ENCODE measurements at regions not wholly inside any gene's neighbourhood (a gene's known extent, or its start where the extent isn't known, plus 50 kb on each side); places are given as distances from the start of the nearest gene placed in this dataset.

- H3K27me3 ChIP-seq (ENCODE audit: control insufficient read depth, extremely low read depth, insufficient read depth, low read length), result no peaks in the 10 kb centered on the region
- dilution Hi-C loops (cut with MboI; ENCODE audit: extremely low pct_ligation_motif_present, low sequenced_read_pairs), result no loop called here
Observed at GRCh38 chr14:23751616-23752015, 115.5 kb downstream of the DHRS2 start.

DNA sequence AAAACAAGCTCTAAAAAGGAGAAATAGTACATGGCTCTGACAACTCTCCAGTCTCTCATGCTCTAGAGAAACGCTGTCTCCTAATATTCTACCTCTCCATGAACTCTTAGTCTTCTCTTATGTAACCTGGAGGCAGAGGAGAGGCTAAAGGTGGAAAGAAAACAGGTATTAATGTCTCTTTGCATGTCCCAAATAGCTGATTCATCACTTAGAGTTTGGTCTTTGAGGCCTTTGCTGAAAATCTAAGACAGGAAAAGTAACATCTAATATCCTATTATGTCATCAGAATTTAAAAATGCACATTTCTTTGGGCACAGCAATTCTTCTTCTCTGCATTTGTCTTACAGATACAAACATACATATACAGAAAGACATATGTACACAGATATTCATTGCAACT lies 127.2 kb downstream of the DHRS2 start:
- Histone ChIP-seq H3K9me1 (ENCODE audit: control insufficient read depth, extremely low read depth, insufficient read depth, low read length) (no peaks in the 10 kb centered on the region), H3K4me1 (ENCODE audit: control insufficient read depth, extremely low read depth, insufficient read depth, low read length) (no peaks in the 10 kb centered on the region), H3K4me2 (ENCODE audit: control insufficient read depth, extremely low read depth, insufficient read depth, low read depth, low read length) (no peak overlapping the region), H3K27me3 (ENCODE audit: control insufficient read depth, extremely low read depth, insufficient read depth, low read length) (no peaks in the 10 kb centered on the region), H3K9me3 (ENCODE audit: control insufficient read depth, low read depth, low read length) (no peaks in the 10 kb centered on the region), H3K9ac (ENCODE audit: control insufficient read depth, extremely low read depth, insufficient read depth, low read length) (no peak overlapping the region), H2AFZ (ENCODE audit: control insufficient read depth, low read length) (no peak overlapping the region), H3K79me2 (ENCODE audit: control insufficient read depth, insufficient read depth, low read length) (no peaks in the 10 kb centered on the region), H3K4me3 (ENCODE audit: control insufficient read depth in 2 of 3, extremely low read depth in 1 of 3, insufficient read depth in 2 of 3, low read depth in 1 of 3, low read length in 3 of 3) (no peak overlapping the region), H3K36me3 (ENCODE audit: control insufficient read depth in 2 of 2, extremely low read depth in 1 of 2, insufficient read depth in 2 of 2, low read length in 2 of 2) (no peaks in the 10 kb centered on the region), H4K20me1 (ENCODE audit: control insufficient read depth, extremely low read depth, insufficient read depth, low read length) (no peaks in the 10 kb centered on the region), H3K27ac (ENCODE audit: control insufficient read depth, insufficient read depth, low read length) (no peak overlapping the region)
- TF ChIP-seq, protein P1, sequence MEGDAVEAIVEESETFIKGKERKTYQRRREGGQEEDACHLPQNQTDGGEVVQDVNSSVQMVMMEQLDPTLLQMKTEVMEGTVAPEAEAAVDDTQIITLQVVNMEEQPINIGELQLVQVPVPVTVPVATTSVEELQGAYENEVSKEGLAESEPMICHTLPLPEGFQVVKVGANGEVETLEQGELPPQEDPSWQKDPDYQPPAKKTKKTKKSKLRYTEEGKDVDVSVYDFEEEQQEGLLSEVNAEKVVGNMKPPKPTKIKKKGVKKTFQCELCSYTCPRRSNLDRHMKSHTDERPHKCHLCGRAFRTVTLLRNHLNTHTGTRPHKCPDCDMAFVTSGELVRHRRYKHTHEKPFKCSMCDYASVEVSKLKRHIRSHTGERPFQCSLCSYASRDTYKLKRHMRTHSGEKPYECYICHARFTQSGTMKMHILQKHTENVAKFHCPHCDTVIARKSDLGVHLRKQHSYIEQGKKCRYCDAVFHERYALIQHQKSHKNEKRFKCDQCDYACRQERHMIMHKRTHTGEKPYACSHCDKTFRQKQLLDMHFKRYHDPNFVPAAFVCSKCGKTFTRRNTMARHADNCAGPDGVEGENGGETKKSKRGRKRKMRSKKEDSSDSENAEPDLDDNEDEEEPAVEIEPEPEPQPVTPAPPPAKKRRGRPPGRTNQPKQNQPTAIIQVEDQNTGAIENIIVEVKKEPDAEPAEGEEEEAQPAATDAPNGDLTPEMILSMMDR (optimal IDR thresholded peaks at IDR 0.05 in 1 of 3, IDR thresholded peaks at IDR 0.05 in 1 of 3, conservative IDR thresholded peaks at IDR 0.05 in 1 of 3; ENCODE audit: extremely low read depth in 1 of 3, insufficient read depth in 2 of 3, low read length in 3 of 3), result no peak
- TF ChIP-seq EZH2 (IDR thresholded peaks at IDR 0.05; ENCODE audit: low read length), result no peak
- dilution Hi-C loops (cut with MboI; ENCODE audit: extremely low pct_ligation_motif_present, low sequenced_read_pairs), result no loop called here
- DNase-seq (ENCODE audit: low read depth, low spot score), result no peak
- no peak for FAIRE-seq

More at GRCh38 chr14:23751616-23752015, 115.5 kb downstream of the DHRS2 start:
- Histone ChIP-seq H4K20me1 (ENCODE audit: control insufficient read depth, extremely low read depth, insufficient read depth, low read length) (no peaks in the 10 kb centered on the region), H3K4me1 (ENCODE audit: control insufficient read depth, extremely low read depth, insufficient read depth, low read length) (no peaks in the 10 kb centered on the region), H3K9ac (ENCODE audit: control insufficient read depth, extremely low read depth, insufficient read depth, low read length) (no peak overlapping the region), H3K4me3 (ENCODE audit: control insufficient read depth in 2 of 3, extremely low read depth in 1 of 3, insufficient read depth in 2 of 3, low read depth in 1 of 3, low read length in 3 of 3) (no peak overlapping the region), H3K27ac (ENCODE audit: control insufficient read depth, insufficient read depth, low read length) (no peak overlapping the region), H3K36me3 (ENCODE audit: control insufficient read depth in 2 of 2, extremely low read depth in 1 of 2, insufficient read depth in 2 of 2, low read length in 2 of 2) (no peaks in the 10 kb centered on the region), H3K79me2 (ENCODE audit: control insufficient read depth, insufficient read depth, low read length) (no peaks in the 10 kb centered on the region), H2AFZ (ENCODE audit: control insufficient read depth, low read length) (no peak overlapping the region), H3K9me1 (ENCODE audit: control insufficient read depth, extremely low read depth, insufficient read depth, low read length) (no peaks in the 10 kb centered on the region), H3K9me3 (ENCODE audit: control insufficient read depth, low read depth, low read length) (no peaks in the 10 kb centered on the region), H3K4me2 (ENCODE audit: control insufficient read depth, extremely low read depth, insufficient read depth, low read depth, low read length) (no peak overlapping the region)
- TF ChIP-seq, protein P1 (optimal IDR thresholded peaks at IDR 0.05 in 1 of 3, IDR thresholded peaks at IDR 0.05 in 1 of 3, conservative IDR thresholded peaks at IDR 0.05 in 1 of 3; ENCODE audit: extremely low read depth in 1 of 3, insufficient read depth in 2 of 3, low read length in 3 of 3), result no peak
- TF ChIP-seq EZH2 (IDR thresholded peaks at IDR 0.05; ENCODE audit: low read length), result no peak
- DNase-seq (ENCODE audit: low read depth, low spot score), result no peak
- FAIRE-seq, result no peak
